ENCODE measurements at regions not wholly inside any gene's neighbourhood (a gene's known extent, or its start where the extent isn't known, plus 50 kb on each side); places are given as distances from the start of the nearest gene placed in this dataset.
"Not testable (repeated sequence)": the region's sequence is repeated elsewhere in the genome, so short reads cannot be mapped to it uniquely, and the experiment has no call there.

- no peak for DNase-seq (ENCODE audit: low read depth)
Observed at GRCh38 chr13:33411312-33411711, 125.8 kb upstream of the STARD13 start.

- DNase-seq (ENCODE audit: low read depth) = no peak
Observed at GRCh38 chr13:33415822-33416221, 130.3 kb upstream of the STARD13 start.

- DNase-seq (ENCODE audit: low read depth) = not testable (repeated sequence)
Observed at GRCh38 chr13:33418224-33418953, 132.8 kb upstream of the STARD13 start.

- DNase-seq (ENCODE audit: low read depth) = not testable (repeated sequence)
Observed at GRCh38 chr13:33420117-33420516, 134.6 kb upstream of the STARD13 start.

- no peak for DNase-seq (ENCODE audit: low read depth)
Observed at GRCh38 chr13:33426131-33426530, 140.6 kb upstream of the STARD13 start.

GRCh38 chr13:33433316-33433715 is 147.8 kb upstream of the STARD13 start:
- no peak for DNase-seq (ENCODE audit: low read depth)

GRCh38 chr13:33434676-33435075 is 149.1 kb upstream of the STARD13 start:
- no peak for DNase-seq (ENCODE audit: low read depth)

- DNase-seq (ENCODE audit: low read depth) = no peak
Observed at GRCh38 chr13:33435207-33435606, 149.7 kb upstream of the STARD13 start.

- no peak for DNase-seq (ENCODE audit: low read depth)
Observed at GRCh38 chr13:33438918-33439317, 153.4 kb upstream of the STARD13 start.

- DNase-seq (ENCODE audit: low read depth) = no peak
Observed at GRCh38 chr13:33441015-33441414, 155.5 kb upstream of the STARD13 start.

GRCh38 chr13:33445024-33445423 is 159.5 kb upstream of the STARD13 start:
- no peak for DNase-seq (ENCODE audit: low read depth)

GRCh38 chr13:33445476-33445875 is 159.9 kb upstream of the STARD13 start:
- DNase-seq (ENCODE audit: low read depth) = no peak

- no peak for DNase-seq (ENCODE audit: low read depth)
Observed at GRCh38 chr13:33446821-33447725, 161.5 kb upstream of the STARD13 start.

- no peak for DNase-seq (ENCODE audit: low read depth)
Observed at GRCh38 chr13:33448889-33449288, 163.3 kb upstream of the STARD13 start.

- no peak for DNase-seq (ENCODE audit: low read depth)
Observed at GRCh38 chr13:33450956-33451709, 165.6 kb upstream of the STARD13 start.

GRCh38 chr13:33452873-33453517 is 167.4 kb upstream of the STARD13 start:
- DNase-seq (ENCODE audit: low read depth) = no peak

- no peak for DNase-seq (ENCODE audit: low read depth)
Observed at GRCh38 chr13:33453936-33454335, 168.4 kb upstream of the STARD13 start.

GRCh38 chr13:33454844-33455705 is 169.5 kb upstream of the STARD13 start:
- no peak for DNase-seq (ENCODE audit: low read depth)

GRCh38 chr13:33459702-33460101 is 174.1 kb upstream of the STARD13 start:
- DNase-seq (ENCODE audit: low read depth) = no peak

GRCh38 chr13:33462109-33462508 is 176.6 kb upstream of the STARD13 start:
- no peak for DNase-seq (ENCODE audit: low read depth)

GRCh38 chr13:33464345-33464744 is 178.8 kb upstream of the STARD13 start:
- no peak for DNase-seq (ENCODE audit: low read depth)

All from T follicular helper cell (primary cell).